ENCODE measurements at regions not wholly inside any gene's neighbourhood (a gene's known extent, or its start where the extent isn't known, plus 50 kb on each side); places are given as distances from the start of the nearest gene placed in this dataset.
"Not testable (repeated sequence)": the region's sequence is repeated elsewhere in the genome, so short reads cannot be mapped to it uniquely, and the experiment has no call there.

GRCh38 chr11:134984421-134984820 is 572.4 kb upstream of the B3GAT1 start:
- no peak for DNase-seq
- intact Hi-C loops (cut with micrococcal nuclease): no loop called here
- no peak for ATAC-seq

GRCh38 chr11:134982432-134982831 is 570.4 kb upstream of the B3GAT1 start:
- DNase-seq; intact Hi-C loops (cut with micrococcal nuclease); ATAC-seq: not testable (repeated sequence)

GRCh38 chr11:134981835-134982234 is 569.8 kb upstream of the B3GAT1 start:
- intact Hi-C loops (cut with micrococcal nuclease): no loop called here
- no peak for ATAC-seq

GRCh38 chr11:134980819-134981710 is 569.0 kb upstream of the B3GAT1 start:
- no peak for ATAC-seq
- no peak for DNase-seq

More at GRCh38 chr11:134981835-134982234, 569.8 kb upstream of the B3GAT1 start:
- DNase-seq: no peak

GRCh38 chr11:134979089-134979457 is 567.0 kb upstream of the B3GAT1 start:
- DNase-seq; intact Hi-C loops (cut with micrococcal nuclease); ATAC-seq: not testable (repeated sequence)

More at GRCh38 chr11:134980819-134981710, 569.0 kb upstream of the B3GAT1 start:
- intact Hi-C loops (cut with micrococcal nuclease): no loop called here

GRCh38 chr11:134978388-134979088 is 566.5 kb upstream of the B3GAT1 start:
- no peak for ATAC-seq
- DNase-seq: no peak
- intact Hi-C loops (cut with micrococcal nuclease): no loop called here

- no peak for DNase-seq
- ATAC-seq: no peak
- intact Hi-C loops (cut with micrococcal nuclease): no loop called here
Observed at GRCh38 chr11:134976551-134976950, 564.5 kb upstream of the B3GAT1 start.

GRCh38 chr11:134975866-134976376 is 563.9 kb upstream of the B3GAT1 start:
- ATAC-seq (no peak), DNase-seq (no peak)
- intact Hi-C loops (cut with micrococcal nuclease): no loop called here

- intact Hi-C loops (cut with micrococcal nuclease): no loop called here
- no peak for ATAC-seq
- no peak for DNase-seq
Observed at GRCh38 chr11:134973801-134974200, 561.8 kb upstream of the B3GAT1 start.

GRCh38 chr11:134971381-134971780 is 559.3 kb upstream of the B3GAT1 start:
- ATAC-seq: no peak
- intact Hi-C loops (cut with micrococcal nuclease): no loop called here
- no peak for DNase-seq

DNA sequence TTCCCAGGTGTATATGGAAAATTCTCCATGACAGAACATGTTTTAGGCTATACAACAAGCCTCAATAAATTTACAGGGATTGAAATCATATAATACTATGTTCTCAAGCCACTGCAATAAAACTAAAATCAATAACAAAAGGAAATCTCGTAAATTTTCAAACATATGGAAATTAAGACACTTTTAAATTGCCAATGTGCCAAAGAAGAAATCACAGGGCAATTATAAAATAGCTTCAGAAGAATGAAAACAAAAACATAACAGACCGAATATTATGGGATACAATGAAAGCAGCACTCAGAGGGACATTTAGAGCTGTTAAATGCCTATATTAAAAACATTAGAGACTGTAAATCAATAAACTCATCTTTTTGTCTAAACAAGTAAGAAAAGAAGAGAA is 555.7 kb upstream of the B3GAT1 start:
- DNase-seq (no peak), ATAC-seq (no peak)
- intact Hi-C loops (cut with micrococcal nuclease): no loop called here

DNA sequence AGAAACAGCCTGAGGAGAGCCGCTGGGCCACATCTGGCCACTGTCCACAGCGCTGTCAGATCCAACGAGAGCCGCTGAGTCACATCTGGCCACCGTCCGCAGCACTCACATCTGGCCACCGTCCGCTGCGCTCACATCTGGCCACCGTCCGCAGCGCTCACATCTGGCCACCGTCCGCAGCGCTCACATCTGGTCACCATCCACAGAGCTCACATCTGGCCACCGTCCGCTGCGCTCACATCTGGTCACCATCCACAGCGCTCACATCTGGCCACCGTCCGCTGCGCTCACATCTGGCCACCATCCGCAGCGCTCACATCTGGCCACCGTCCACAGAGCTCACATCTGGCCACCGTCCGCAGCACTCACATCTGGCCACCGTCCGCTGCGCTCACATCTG is 549.3 kb upstream of the B3GAT1 start:
- DNase-seq; intact Hi-C loops (cut with micrococcal nuclease); ATAC-seq: not testable (repeated sequence)

GRCh38 chr11:134958870-134959269 is 546.8 kb upstream of the B3GAT1 start:
- intact Hi-C loops (cut with micrococcal nuclease): no loop called here
- DNase-seq: no peak
- ATAC-seq: no peak

GRCh38 chr11:134958336-134958640 is 546.2 kb upstream of the B3GAT1 start:
- DNase-seq: no peak
- intact Hi-C loops (cut with micrococcal nuclease): no loop called here
- no peak for ATAC-seq

DNA sequence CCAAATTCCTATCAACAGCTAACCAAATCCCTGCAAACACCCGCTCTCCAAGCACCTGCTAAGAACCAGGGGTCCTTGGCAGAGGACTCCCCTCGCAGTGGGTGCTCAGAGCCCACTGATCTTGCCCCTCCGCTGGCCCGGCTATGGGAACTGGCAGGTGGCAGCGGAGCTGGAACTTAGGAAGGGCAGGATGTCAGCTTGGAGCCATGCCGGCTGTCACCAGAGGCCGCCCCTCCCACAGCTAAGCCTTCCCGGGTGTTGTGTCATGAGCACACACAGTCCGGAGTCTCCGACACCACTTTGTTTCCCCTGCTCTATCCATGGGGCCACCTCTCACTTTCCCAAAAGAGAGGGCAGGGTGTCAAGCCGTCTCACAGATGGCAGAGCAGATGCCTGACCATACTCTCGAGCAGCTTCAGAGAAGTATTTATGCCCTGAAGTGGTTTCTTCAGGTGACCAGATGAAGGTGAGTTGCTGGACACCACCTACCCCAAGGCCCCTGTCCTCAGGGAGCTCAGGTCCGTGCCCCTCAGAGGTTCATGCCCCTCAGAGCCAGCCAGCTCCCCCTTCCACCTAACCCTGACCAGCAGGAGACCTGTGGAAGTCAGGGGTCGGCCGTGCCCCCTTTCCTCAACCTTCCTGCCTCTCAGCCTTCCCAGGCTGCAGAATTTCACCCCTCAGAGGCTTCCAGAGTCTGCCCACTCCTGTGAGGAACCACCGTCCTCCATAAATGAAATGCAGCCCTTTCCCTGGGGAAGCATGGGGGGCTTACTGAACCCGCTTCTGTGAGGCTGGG is 545.7 kb upstream of the B3GAT1 start:
- ATAC-seq: no peak
- intact Hi-C loops (cut with micrococcal nuclease): no loop called here
- no peak for DNase-seq

DNA sequence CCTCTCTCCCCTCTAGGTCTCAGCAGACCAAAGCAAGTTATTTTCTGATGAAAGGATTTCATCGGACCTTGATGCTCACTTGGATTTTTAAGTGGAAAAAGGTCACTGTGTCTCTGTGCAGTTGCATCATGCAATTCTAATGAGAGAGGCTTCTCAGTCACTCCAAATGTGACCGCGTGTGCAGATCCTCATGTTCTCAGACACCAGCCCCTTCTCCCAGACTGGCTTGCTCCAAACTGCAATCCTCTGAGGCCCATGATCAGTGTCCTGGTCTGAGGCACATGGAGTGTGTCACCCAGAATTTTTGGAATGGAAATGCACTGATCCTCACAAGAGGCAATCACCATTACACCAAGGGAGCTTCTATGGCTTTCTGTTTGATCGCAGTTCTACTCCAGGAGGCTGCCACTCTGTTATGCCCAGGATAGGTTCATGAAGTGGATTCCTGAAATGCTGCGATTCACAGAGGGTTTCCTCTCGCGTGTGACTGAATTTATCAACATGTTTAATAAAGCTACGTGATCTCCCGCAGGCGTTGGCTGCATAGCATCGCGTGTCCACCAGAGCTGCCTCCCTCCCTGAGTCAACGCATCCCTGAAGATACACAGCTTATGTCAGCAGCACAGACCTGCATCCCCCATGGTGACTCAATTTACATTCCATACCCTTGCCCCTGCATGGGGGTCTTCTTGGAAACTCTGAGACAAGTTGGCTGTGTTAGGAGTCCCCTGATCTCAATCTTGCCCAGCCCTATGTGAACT is 544.6 kb upstream of the B3GAT1 start:
- ATAC-seq (no peak), DNase-seq (no peak)
- intact Hi-C loops (cut with micrococcal nuclease): no loop called here

GRCh38 chr11:134955970-134956369 is 543.9 kb upstream of the B3GAT1 start:
- DNase-seq; intact Hi-C loops (cut with micrococcal nuclease); ATAC-seq: not testable (repeated sequence)

GRCh38 chr11:134955281-134955680 is 543.2 kb upstream of the B3GAT1 start:
- no peak for DNase-seq
- intact Hi-C loops (cut with micrococcal nuclease): no loop called here
- no peak for ATAC-seq

DNA sequence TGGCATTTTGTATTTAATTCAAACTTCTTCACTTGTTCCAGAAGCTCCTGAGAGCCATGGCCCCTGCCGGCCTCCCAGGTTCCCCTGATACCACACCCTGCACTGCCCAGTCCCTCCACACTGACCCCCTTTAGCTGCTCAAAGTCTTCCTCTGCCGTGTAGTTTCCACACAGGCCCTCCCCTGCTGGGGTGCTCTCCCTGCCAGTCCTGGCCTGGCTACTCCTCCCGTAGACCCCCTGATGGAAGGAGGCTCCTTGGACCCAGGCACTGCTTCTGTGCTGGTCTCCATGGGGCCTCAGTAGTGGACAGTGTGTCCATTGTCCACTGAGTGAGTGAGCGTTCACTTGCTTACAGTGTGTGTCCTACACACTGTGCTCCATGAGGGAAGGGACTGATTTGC is 542.4 kb upstream of the B3GAT1 start:
- intact Hi-C loops (cut with micrococcal nuclease); ATAC-seq; DNase-seq: not testable (repeated sequence)
